Retinal pigment epithelial cell (primary cell): ENCODE measurements at regions not wholly inside any gene's neighbourhood (a gene's known extent, or its start where the extent isn't known, plus 50 kb on each side); places are given as distances from the start of the nearest gene placed in this dataset.

Source experiments
- DNase-seq: peaks from one replicate; pipeline ENCODE4 v3.0.0-alpha.2; 2010; ENCODE audit warnings: low read depth
- H3K4me3 ChIP-seq: 2 replicates; pipeline ENCODE4 v1.5.1; 2011; ENCODE audit warnings: mild to moderate bottlenecking, low read length, control low read depth, moderate library complexity
- TF ChIP-seq, protein P1 (sequence below): conservative IDR thresholded peaks from 2 replicates; pipeline ENCODE4 v1.5.1; 2011; ENCODE audit warnings: low read depth, low read length, control low read depth, inconsistent platforms

DNA sequence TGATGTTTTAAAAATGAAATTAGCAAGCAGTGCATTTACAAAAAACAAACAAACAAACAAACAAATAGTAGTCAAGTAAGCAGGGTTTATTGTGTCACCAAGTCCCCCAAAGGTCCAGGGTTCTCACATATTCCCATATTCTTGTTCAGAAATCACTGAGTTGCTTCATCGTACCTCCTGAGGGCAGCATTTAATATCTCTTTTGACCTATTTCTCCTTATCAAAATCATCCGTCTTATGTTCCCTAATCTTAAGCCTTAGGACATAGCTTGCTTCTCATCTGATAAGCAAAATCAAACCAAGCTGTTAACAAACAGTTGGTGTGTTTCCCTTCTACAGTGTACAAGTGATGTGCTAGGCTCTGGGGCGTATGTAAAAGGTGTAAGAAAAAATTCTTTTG lies 109.5 kb upstream of the MAN2A1 start:
- DNase-seq, result no peak
- no peak overlapping the region for H3K4me3 ChIP-seq
- TF ChIP-seq, protein P1, sequence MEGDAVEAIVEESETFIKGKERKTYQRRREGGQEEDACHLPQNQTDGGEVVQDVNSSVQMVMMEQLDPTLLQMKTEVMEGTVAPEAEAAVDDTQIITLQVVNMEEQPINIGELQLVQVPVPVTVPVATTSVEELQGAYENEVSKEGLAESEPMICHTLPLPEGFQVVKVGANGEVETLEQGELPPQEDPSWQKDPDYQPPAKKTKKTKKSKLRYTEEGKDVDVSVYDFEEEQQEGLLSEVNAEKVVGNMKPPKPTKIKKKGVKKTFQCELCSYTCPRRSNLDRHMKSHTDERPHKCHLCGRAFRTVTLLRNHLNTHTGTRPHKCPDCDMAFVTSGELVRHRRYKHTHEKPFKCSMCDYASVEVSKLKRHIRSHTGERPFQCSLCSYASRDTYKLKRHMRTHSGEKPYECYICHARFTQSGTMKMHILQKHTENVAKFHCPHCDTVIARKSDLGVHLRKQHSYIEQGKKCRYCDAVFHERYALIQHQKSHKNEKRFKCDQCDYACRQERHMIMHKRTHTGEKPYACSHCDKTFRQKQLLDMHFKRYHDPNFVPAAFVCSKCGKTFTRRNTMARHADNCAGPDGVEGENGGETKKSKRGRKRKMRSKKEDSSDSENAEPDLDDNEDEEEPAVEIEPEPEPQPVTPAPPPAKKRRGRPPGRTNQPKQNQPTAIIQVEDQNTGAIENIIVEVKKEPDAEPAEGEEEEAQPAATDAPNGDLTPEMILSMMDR, result no peak

DNA sequence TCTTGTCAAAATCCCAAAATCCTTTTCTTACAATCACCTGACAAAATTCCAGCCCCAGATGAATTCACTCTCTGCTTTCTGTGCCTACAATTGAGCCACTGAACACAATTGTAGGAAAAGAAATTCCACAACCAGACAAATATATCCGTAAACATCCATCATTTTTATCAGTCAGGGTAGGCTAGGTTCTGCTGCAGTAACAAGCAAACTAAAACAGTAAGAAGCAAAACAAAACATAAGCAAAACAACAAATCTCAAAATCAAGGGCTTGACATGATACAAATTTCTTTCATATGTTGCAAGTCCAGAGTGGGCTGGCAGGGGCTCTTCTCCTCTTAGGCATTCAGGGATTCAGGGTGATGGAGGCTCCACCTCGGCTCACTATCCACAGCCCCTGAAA lies 114.2 kb upstream of the MAN2A1 start:
- TF ChIP-seq, protein P1, result no peak
- H3K4me3 ChIP-seq, result no peak overlapping the region
- DNase-seq, result no peak

DNA sequence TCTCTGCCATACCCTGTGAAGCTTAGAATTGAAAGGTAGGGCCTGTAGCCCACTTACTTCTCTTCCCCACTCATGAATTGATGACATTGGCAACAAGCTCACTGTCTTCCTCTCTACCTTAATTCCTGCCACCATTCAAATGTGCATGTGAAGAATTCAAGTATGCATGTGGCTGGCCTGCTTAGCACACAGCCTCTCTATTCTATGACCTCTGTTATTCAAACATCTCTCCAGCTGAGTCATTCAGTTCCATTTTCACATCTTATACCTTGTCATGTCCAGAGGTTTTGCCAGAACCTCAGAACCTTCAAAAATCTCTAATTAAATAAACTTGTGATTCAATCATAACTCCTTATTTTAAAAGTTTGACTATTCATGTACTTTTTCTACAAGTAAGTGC lies 114.7 kb upstream of the MAN2A1 start:
- no peak for DNase-seq
- no peak overlapping the region for H3K4me3 ChIP-seq
- TF ChIP-seq, protein P1, result no peak

DNA sequence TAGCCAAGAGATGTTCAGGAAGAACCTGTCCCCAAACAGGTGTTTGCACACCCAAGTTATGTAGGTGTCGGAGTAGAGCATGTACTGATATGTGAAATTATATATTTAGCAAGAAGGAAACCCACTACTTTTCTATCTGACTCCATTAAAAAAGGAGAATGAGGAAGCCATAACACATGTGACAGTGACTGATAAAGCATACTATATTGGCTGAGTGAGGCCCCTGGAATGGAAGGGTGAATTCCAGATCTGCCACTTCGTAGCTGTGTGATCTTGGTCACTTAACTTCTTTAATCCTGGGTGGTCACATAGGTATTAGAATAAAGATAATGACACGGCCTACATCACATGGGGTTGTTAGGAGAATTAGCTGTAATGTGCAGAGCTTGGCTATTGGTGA lies 116.0 kb upstream of the MAN2A1 start:
- no peak overlapping the region for H3K4me3 ChIP-seq
- DNase-seq, result no peak
- TF ChIP-seq, protein P1, result no peak

DNA sequence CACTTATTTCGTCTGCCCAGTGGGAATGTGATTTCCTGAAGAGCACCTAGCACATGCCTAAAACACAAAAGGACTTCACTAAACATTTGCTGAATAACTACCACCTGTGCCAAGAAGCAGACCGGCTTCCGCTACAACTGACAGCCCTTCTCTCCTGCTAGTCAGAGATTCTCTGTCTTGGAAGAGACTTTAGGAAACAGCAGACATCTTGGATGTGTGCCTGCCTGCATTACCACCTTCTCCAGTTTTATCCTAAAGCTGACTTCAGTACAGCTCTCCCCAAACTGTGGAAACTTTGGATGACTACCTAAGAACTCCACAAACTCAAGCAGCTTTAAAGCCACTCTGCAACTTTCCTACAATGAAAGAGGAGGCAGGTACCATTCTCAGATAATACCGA lies 116.5 kb upstream of the MAN2A1 start:
- TF ChIP-seq, protein P1, result no peak
- H3K4me3 ChIP-seq, result no peak overlapping the region
- DNase-seq, result no peak

DNA sequence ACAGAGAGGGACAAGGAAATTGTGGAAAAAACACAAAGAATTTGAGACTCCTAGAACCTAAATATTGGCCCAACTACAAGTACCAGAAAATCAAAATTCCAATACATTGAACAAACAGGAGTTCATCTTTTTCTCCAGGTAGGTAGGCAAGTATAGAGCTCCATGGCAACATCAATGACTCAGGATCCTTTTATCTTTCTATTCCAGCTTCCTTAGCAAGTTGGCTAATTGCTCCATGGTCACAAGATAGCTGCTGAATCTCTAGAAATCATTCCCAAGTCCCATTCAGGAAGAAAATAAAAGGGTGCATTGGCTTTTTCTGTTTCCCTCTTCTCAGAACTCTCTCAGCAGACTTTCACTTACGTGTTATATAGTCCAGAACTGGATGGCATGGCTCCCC lies 117.9 kb upstream of the MAN2A1 start:
- TF ChIP-seq, protein P1, result no peak
- no peak overlapping the region for H3K4me3 ChIP-seq
- no peak for DNase-seq

DNA sequence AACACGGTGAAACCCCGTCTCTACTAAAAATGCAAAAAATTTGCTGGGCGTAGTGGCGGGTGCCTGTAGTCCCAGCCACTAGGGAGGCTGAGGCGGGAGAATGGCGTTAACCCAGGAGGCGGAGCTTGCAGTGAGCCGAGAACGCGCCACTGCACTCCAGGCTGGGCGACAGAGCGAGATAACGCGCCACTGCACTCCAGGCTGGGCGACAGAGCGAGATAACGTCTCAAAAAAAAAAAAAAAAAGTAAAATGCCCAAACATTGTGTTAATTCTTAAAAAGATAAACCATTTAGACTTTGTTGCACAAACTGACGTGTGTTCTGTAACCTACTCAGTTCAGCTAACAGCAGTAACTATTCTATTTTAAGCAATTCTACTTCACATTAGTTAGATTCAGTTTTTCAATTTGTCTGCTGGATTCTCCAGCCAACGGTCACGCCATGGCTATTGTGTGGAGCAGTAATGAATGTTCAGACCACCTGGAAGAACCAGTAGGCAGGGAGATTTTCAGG lies 119.3 kb upstream of the MAN2A1 start:
- no peak overlapping the region for H3K4me3 ChIP-seq
- DNase-seq, result no peak
- TF ChIP-seq, protein P1, result no peak
